Stimulated activated CD8-positive, alpha-beta memory T cell treated with anti-CD3 and anti-CD28 coated beads, Interleukin-7, amount 100 ng/mL, for 1 hour (primary cell): ENCODE measurements at regions not wholly inside any gene's neighbourhood (a gene's known extent, or its start where the extent isn't known, plus 50 kb on each side); places are given as distances from the start of the nearest gene placed in this dataset.
"Not testable (repeated sequence)": the region's sequence is repeated elsewhere in the genome, so short reads cannot be mapped to it uniquely, and the experiment has no call there.

Experiments used
- DNase-seq, 2 donors: peaks; one replicate each; pipeline ENCODE4 v3.0.0-alpha.2; 2020; ENCODE audit warnings: low read depth in 2 of 2

DNA sequence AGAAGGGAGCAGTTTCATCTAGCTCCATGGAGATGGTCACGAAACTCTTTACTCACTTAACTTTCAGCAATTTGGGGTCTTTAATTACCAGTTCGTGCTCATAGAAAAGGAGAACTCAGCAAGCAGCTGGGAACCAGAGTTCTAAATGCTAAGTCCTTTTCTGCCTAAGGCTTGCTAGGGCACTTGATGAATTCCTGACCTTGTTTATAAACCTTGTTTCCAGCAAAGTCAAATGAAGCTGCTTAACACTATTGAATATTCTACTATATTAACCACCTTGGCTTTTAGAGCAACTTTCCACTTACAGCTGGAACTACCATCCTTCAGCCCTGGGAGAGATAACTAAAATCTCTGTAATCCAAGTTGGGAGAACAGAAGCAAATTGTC, 79.5 kb upstream of the TSC22D2 start:
- no peak for DNase-seq

DNA sequence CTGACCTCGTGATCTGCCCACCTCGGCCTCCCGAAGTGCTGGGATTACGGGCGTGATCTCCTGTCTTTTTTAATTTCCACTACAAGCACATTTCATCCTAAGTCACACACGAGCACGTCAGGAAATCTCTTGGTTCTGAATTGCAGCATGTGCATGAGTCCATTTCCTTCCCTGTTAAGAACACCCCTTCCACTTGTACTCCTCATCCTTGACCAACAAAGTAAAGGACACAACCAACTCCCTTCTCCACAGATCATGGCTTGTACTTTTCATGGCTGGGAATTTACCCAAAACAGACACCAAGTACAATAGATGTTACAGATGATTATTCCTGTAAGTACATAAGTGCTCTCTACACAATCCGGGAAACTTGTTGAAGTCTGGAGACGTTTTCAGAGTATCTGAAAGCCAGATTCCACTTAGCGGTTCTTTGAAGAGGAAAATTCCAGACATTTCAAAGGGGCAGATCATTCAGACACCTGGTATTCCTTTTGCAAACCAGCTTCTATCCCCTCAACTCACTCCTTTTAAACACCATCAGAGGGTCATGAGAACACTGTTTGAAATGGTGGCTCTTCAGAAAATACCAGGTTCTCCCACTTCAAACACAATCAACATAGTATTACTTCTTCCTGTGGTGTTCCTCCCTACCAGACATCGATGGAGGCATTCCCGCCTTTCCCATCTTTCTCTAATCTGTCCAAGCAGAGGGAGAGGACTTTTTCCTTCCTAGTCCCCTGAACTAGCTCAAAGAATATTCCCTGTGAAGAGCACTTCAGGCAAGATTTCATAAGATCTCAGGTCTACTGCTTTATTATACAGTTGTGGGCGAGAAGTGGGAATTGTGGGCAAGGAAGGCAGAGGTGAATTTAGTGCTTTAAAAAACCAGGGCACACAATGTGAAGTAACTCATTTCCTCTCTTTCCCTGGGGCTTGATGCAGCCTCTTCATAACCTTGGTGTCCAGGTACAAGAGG, 80.1 kb upstream of the TSC22D2 start:
- no peak for DNase-seq

DNA sequence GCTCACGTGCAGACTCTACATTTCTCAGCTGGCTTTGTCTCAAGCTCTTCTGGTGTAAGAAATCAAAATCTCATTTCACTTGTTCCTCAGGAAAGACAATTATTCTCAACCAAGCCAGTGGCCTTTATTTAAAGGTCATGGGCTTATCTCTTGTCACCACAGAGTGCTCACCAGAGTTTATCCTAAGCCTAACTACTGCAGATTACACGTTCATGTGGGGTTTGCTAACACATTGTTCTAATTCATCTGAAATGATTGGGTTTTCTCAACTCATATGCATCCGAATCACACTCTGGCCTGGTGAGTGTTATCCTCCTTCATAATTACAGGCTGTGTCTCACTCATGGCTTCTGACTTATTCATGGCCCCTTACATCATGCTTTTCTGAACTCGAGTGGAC, 83.3 kb upstream of the TSC22D2 start:
- no peak for DNase-seq

DNA sequence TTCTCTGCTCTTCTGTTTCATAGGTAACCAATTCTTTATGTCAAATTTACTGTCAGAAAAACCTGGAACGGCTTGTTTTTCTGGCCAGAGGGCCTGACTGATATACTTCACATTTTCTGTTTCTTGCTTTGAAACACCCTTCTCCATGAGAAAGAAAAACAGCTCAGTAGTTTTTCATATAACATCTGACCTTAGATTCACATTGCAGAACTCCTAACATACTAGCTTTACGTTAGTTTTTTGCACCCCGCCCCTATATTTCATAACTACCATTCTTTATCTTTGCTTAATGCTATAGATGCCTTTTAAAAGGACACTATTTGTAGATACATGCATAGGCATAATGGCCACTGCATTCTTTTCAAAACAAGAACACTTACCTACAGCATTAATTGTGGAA, 83.9 kb upstream of the TSC22D2 start:
- no peak for DNase-seq

DNA sequence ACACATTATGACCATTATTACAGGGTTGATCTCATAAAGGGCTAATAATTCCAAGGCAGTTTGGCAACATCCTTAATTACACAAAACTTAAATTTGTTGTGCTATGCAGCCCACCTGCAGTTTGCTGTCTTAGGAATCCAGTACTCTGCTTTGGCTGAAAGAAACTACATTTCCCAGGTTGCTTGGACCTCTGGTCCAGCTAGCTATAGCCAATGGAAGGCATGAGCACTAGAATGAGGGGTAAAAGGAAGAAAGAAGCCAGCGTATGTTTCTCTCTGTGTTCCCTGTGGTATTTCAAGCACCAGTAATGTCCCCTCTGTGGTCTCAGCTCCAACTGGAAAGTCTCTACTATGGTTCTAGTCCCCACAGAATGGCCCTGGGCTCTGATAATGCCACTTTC, 84.3 kb upstream of the TSC22D2 start:
- DNase-seq, result no peak

DNA sequence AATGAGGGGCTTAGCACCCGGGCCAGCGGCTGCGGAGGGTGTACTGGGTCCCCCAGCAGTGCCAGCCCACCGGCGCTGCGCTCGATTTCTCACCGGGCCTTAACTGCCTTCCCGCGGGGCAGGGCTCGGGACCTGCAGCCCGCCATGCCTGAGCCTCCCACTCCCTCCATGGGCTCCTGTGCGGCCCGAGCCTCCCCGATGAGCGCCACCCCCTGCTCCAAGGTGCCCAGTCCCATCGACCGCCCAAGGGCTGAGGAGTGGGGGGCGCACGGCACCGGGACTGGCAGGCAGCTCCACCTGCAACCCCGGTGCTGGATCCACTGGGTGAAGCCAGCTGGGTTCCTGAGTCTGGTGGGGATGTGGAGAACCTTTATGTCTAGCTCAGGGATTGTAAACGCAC, 85.0 kb upstream of the TSC22D2 start:
- DNase-seq, result not testable (repeated sequence)

DNA sequence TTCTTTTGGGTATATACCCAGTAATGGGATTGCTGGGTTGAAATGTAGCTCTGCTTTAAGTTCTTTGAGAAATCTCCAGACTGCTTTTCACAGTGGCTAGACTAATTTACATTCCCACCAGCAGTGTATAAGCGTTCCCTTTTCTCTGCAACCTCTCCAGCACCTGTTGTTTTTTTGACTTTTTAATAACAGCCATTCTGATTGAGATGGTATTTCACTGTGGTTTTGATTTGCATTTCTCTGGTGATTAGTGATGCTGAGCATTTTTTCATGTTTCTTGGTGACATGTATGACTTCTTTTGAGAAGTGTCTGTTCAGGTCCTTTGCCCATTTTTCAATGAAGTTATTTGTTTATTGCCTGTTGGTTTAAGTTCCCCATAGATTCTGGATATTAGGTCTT, 87.1 kb upstream of the TSC22D2 start:
- DNase-seq, result not testable (repeated sequence)

DNA sequence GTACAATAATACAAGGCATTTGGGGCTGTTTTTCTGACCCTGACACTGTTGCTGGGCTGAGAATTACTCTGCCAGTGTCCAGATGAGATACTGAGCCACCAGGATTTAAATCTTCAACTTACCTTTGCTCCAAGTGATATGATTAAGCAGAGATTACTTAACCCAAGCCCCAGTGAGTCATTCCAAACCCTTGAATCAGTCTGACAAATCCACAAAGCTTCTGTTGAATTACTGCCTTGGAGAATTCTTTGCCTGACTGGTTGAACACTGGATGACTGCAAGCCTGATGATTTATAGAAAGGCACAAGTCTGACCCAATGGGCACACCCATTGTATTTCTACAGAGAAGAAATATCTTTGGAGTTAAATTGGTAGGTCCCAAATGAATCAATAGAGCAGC, 88.2 kb upstream of the TSC22D2 start:
- no peak for DNase-seq

DNA sequence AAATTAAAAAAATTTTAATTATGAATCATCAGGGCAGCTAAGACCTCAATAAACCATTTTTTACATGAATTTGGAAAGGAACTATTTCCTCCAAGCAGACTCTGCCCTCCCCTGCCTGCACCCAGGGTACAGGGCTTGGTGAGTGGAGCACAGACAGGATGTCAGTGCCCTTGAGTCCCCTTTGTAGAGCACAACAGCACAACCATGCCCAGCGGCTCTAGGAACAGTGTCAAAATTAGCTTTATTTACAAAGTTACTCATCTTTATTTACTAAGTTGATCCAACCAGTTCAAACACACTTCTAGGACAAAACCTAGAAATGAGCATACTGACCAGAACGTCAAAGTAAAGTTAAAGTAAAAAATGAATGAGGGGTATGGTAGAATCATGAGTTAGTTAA, 90.6 kb upstream of the TSC22D2 start:
- DNase-seq, result no peak

DNA sequence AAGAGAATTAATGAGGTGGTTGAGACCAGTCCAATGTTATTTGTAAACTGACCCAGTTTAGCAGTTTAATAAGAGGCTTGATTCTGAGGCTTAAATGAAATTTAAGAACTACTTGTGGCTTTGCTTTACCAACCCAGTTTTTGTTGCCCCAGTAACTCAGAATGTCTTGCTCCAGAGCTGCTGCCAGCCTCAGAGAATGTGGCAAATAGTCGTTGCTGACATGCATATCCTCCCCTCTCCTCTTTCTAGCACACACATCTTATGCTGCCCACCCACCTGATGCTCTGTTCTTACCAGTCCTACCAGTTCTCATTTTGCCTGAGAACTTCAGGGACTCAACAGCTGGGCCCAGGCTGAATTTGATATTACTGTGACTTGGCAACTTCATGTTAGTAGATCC, 92.4 kb upstream of the TSC22D2 start:
- no peak for DNase-seq

DNA sequence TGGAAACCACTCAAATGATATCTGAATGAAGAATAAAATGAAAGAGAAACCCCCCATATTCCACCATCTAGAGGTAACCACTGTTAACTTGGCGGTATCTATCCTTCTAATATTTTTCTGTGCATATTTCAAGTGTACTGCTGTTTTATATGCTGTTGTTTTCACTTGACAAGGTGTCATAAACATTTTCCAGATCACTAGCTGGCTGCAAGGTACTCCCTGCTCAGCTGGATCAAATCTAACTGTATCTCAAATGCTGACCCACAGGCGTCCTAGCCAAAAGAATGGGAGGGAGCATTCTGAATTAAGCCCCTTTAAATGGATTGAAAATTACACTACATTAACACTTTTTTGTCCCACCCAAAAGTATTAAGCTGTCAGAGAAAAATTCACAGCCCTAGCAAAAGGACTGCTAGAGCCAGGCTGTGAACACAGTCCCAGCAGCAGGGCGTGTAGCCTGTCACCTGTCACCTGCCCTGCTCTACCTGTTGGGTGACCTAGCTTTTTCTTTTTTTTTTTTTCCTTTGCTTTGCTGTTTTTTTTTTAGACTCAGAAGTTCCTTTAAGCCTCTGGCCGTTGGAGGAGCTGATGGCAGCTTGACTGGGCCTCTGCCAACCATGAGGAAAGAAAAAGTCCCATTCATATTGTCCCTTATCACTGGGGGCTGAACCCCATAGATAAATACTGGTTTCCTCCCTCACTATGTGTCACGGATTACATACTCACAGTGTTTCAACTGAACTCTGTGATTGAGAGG, 93.7 kb upstream of the TSC22D2 start:
- no peak for DNase-seq

DNA sequence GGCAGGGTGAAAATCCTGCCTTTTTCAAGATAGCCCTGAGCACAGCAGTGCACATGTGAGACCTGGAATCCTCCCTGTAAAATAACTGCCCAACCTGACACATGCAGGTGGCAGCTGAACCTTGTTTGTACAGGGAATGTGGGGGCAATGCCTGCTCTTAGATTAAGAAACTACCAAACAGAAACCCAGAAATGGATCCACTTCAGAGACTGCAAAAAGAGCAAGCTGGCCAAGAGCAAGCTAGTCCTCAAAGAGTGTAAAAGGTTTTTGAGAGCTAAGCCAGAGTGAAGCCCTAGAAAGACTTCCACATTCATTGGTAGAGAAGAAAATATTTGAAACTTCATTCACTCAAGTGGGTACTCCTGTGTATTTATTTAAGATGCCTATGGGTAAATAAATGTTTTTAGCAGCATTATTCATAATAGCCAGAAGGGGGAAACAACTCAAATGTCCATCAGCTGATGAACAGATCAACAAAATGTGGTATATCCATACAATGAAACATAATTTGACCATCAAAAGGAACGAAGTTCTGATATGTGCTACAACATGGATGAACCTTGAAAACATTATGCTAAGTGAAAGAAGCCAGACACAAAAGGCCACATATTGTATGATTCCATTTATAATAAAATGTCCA, 96.0 kb upstream of the TSC22D2 start:
- DNase-seq, result no peak

DNA sequence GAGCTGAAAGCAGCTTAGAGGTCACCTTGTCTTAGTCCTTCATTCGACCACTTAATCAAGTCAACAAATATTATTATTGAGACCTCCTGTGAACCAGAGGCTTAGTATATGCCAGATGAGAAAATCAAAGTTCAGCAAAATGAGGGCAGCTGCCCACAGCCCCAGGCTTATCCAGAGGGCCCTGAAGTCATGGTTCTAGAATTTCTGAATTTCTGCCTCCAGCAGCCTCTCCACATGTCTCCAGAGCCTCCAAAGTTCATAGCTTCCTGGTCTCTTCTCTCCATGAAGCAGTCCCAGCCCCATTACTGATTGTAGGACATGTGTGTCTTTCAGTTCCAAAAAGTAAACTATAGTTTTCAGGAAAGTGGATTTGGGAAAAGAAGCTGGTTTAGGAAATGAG, 96.9 kb upstream of the TSC22D2 start:
- no peak for DNase-seq

DNA sequence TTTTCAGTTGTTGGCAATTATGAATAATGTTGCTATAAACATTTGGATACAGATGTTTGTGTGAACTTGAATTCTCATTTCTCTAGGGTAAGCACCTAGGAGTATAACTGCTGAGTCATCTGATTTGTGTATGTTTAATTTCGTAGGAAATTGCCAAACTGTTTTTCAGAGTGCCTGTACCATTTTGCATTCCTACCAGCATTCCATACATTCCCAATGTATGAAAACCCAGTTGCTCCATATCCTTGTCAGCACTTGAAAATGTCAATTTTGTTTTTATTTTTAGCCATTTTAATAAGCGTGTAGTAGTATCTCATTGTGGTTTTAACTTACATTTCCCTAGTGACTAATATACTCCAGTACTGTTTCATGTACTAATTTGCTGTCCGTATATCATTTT, 98.5 kb upstream of the TSC22D2 start:
- DNase-seq, result no peak

DNA sequence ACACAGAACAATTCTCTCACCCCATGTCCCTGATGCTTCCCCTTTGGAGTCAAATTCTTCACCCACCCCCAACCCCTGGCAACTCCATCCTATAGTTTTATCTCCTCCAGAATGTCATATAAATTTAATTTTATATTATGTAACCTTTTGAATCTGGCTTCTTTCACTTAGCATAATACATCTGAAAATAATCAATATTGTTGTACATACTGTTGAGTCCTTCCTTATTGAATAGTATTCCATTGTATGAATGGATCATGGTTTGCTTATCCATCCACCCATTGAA, 98.9 kb upstream of the TSC22D2 start:
- no peak for DNase-seq

DNA sequence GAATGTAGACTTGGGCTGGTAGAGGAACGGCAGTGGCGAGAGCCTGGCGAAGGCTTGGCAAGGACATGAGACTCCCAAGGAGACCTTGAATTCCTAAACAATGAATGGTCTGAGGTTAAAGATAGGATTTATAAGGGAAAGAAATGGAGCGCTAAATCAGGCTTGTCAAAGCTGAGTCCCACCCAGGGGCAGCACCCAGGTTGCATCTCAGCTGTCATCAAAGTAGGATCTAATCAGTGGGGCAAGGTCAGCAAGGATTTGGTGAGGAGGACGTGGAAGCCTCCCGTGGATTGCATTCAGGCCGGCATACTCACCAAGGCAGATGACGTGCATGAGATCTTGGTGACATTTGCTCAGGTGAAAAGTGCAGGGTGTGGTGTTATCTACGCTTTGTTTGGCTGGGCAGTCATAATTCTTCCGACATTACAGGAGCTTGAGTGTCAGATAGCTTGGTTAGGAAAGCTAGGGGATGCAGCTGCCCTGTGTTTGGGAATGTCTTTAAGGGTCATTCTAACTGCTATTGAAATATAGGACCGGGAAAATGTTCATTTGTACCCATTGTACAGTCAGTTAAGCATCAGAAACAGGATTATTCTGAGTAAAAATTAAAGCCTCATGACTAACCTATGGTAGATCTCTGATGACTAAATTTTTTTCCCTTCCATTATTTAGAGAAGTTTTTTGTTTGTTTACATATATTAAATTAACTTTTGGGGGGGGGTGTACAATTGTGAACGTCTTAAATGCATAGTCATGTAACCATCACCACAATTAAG, 99.4 kb upstream of the TSC22D2 start:
- no peak for DNase-seq

DNA sequence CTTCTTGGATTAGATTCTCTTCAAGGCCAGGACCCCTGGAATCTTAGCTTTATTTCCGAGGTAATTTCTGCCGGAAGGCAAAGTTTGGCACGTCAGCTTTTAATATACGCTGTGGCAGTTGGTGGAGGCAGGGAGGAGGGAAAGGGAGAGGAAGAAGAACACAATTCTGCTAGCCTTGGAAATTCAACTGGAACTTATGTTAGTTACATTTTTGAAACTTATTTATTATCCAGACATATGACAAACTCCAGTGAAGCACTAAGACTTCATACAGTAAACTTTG, 100.1 kb upstream of the TSC22D2 start:
- DNase-seq, result no peak

DNA sequence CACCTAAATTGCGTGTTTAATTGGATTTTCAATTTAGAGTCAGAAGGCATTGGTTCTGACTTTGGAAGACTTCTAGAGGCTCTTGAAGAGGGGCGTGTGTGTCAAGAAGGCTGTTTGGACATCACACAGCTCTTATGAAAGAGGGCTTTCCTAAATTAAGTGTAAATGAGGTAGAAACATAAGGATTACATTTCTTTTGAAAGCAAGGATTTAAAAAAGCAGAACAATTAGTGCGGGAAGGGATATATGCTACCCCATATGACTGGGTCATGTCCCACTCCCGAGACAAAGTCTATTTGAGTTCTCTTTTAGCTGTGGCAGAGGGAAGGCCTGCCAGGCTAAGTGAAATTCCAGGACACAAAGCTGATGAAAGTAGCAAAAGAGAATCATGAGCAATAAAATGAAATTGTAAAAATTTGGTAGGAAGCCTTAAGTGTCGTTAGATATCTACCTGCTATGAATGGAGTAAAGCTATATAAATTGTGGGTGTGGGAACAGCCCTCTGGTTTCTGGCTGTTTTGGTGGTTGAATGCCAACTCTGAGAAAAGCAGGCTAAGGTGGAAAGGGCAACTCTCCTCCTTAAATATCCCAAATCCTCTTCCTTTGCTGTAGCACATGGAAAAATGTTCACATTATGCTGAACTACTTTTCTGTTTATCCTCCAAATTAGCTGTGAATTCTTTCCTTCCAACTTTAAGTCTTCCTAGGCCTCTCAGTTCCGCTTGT, 100.6 kb upstream of the TSC22D2 start:
- no peak for DNase-seq

DNA sequence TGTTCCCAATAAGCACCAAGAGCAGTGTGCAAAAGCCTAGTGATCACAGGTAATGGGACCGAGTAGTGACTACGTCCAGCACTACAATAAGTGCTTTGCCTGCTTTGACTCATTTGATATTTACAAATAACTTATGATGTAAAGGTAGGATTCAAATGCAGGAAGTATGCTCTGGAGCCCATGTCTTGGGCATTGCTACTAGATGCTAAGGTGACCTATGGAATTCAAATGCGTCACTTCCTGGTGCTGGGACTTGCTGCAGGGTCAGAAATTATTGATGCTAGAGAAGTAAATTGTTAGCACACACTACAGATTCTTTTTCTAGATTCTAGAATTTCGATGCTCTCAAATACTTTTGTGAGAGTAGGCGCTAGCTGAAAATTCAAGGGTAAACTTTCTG, 101.2 kb upstream of the TSC22D2 start:
- no peak for DNase-seq

DNA sequence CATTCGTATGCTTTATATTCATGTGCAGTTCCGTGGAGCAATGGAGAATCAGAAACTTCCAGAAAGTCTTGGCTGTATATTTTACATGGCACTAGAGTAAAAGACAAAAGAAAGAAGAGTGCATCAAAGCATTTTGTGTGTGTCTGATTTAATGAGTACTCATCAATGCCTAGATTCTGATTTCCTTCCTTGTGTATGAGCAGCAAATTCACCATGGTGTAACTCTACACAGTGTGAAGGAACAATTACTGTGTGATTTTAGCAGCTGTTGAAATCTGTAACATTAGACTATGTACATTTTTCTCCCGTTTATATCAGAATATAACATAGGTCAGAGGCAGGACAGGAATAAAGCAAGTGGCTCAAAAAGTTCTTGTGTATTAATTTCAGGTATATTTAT, 102.0 kb upstream of the TSC22D2 start:
- DNase-seq, result no peak

DNA sequence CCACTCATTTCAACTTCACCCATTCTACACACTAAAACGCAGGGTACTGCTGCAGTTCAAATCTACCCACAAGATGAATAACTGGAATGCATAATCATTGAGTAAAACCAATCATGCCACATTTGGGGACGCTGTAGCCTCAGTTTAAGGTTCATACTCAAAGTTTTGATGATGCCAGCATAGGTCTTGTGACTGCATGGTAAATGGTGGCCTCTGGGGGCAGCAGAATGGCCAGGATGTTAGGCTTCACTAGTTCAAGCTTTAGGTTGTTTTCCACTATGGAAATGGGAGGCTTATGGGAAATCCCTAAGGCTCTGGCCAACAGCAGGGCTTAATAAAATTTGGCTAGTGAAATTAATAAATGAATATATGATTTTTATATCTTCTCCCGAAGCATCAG, 104.3 kb upstream of the TSC22D2 start:
- no peak for DNase-seq

DNA sequence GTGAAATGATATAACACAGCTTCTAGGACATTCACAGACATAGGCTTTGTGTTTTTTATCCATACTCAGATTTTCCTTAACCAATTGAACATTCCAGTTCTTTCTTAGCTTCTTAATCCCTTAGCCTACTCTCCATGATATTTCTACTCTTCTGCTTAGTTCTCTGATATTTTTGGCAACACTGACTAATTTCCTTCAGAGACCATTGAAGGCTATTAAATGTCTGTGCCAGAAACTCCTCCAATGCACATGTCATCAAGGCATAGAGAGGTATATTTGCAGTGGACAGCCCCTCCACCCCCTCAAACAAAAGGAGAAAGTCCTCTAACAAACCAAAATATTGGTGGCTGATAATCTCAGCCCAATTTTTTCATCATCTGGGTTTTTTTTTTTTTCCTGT, 105.9 kb upstream of the TSC22D2 start:
- DNase-seq, result no peak
